Peyer's patch (tissue), 4 donors: ENCODE measurements at regions not wholly inside any gene's neighbourhood (a gene's known extent, or its start where the extent isn't known, plus 50 kb on each side); places are given as distances from the start of the nearest gene placed in this dataset.

Experiments
- DNase-seq, 3 donors: peaks; one replicate each; pipeline ENCODE4 v3.0.0-alpha.2; 2017 to 2019
- H3K27ac ChIP-seq, 4 donors: fragments of 200-600 bp; sonication (generic); one replicate each; pipeline ENCODE4 v1.5.1; 2016 to 2019
- H3K27me3 ChIP-seq, 2 donors: fragments of 200-600 bp; sonication (generic); one replicate each; pipeline ENCODE4 v1.5.1; 2019
- H3K36me3 ChIP-seq, 3 donors: fragments of 200-600 bp; sonication (generic); one replicate each; pipeline ENCODE4 v1.5.1; 2016 to 2019
- H3K4me1 ChIP-seq, 4 donors: fragments of 200-600 bp; sonication (generic); one replicate each; pipeline ENCODE4 v1.5.1; 2016 to 2019
- H3K4me3 ChIP-seq, 4 donors: fragments of 200-600 bp; sonication (generic); 1 replicate in 3 of 4; 2 replicates in 1 of 4; pipeline ENCODE4 v1.5.1; 2016 to 2019; ENCODE audit warnings: mild to moderate bottlenecking in 1 of 4
- H3K9me3 ChIP-seq, 4 donors: fragments of 200-600 bp; sonication (generic); one replicate each; pipeline ENCODE4 v1.5.1; 2016 to 2019; ENCODE audit warnings: mild to moderate bottlenecking in 1 of 4
- POLR2A ChIP-seq, 2 donors: fragments of 450-650 bp; IDR thresholded peaks; one replicate each; pipeline ENCODE4 v1.5.1; 2017; ENCODE audit warnings: antibody characterized with exemption in 2 of 2, mild to moderate bottlenecking in 2 of 2, moderate library complexity in 2 of 2
- TF ChIP-seq, protein P1 (sequence below), 6 experiments: fragments of 450-650 bp in 4 of 6; fragments of 200-600 bp in 2 of 6; sonication (generic) in 1 of 6; IDR thresholded peaks; one replicate each; pipeline ENCODE4 v1.5.1; 2017 to 2019; ENCODE audit warnings: antibody characterized with exemption in 6 of 6, mild to moderate bottlenecking in 3 of 6, moderate library complexity in 1 of 6

DNA sequence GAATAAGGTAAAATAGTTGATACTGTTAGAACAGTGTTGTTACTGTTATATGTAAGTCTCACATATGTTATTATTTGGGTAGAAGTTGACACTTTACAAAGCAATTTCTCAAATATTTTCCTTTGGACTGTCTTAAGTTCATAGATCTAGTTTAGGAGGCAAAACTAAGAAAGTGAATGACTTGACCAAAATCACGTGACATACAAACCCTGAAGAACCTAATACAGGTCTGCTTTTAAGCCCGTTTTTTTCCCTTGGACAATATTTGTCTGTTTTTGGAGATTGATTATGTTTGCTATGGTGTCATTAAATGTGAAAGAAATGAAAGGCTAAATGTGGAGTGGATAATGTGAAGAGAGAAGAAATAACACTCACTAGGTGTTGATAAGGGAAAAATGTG lies 644.9 kb upstream of the PITX2 start:
- TF ChIP-seq, protein P1, sequence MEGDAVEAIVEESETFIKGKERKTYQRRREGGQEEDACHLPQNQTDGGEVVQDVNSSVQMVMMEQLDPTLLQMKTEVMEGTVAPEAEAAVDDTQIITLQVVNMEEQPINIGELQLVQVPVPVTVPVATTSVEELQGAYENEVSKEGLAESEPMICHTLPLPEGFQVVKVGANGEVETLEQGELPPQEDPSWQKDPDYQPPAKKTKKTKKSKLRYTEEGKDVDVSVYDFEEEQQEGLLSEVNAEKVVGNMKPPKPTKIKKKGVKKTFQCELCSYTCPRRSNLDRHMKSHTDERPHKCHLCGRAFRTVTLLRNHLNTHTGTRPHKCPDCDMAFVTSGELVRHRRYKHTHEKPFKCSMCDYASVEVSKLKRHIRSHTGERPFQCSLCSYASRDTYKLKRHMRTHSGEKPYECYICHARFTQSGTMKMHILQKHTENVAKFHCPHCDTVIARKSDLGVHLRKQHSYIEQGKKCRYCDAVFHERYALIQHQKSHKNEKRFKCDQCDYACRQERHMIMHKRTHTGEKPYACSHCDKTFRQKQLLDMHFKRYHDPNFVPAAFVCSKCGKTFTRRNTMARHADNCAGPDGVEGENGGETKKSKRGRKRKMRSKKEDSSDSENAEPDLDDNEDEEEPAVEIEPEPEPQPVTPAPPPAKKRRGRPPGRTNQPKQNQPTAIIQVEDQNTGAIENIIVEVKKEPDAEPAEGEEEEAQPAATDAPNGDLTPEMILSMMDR (IDR thresholded peaks at IDR 0.05), result no peak
- TF ChIP-seq POLR2A (IDR thresholded peaks at IDR 0.05), result no peak
- no peak for DNase-seq
- Histone ChIP-seq H3K27me3 (no peaks in the 10 kb centered on the region), H3K4me3 (no peak overlapping the region), H3K4me1 (no peaks in the 10 kb centered on the region), H3K27ac (no peak overlapping the region), H3K9me3 (no peaks in the 10 kb centered on the region), H3K36me3 (no peaks in the 10 kb centered on the region)

DNA sequence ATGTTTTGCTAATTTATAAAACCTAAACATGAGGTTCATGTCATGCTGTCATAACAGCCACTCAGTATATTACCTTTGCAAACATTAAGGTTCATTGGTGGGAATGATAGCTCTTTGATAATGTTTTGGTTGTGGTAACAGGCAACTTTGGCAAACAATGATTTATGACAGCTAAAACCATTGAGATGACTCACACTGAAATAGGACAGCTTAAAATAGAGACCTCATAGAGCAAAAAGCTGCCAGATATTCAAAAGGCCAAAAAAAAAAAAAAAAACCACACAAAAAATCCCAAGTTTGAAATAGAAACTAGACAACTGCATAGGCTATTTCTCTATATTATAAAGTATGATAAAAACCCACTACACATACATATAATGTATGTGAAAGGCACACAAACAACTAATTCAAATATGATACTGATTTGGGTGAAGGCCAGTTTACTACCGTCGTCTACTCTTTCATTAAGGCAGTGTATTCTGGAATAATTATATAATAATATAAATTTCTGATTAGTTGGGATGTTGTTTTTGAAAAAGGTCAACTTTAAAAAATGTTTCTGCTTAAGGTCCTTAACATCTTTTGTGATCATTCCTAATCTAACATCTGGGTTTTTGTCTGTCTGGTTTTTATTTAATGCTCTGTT lies 646.0 kb upstream of the PITX2 start:
- no peaks in the 10 kb centered on the region for H3K4me1 ChIP-seq
- no peak for DNase-seq
- no peaks in the 10 kb centered on the region for H3K36me3 ChIP-seq
- H3K27ac ChIP-seq, result no peak overlapping the region
- no peaks in the 10 kb centered on the region for H3K9me3 ChIP-seq
- no peak for TF ChIP-seq POLR2A (IDR thresholded peaks at IDR 0.05)
- TF ChIP-seq, protein P1 (IDR thresholded peaks at IDR 0.05), result no peak
- H3K27me3 ChIP-seq, result no peaks in the 10 kb centered on the region
- no peak overlapping the region for H3K4me3 ChIP-seq

DNA sequence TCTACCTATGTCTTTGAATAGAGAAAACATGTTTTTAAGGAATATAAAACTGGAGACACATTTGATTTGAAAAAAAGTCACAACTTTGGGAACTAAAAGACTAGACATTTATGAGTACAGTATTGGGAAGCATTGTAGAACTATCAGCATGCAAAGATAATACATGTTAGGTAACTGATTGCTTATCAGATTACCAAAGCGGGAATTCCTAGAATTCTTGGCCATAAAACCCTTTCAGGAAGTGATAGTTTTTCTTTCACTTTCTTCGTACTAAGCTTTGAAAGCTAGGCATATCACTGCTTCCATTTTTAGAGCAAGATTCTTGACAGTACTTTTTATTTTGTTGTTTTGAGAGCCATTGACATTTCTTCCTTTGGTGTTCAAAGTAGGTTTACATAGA lies 646.6 kb upstream of the PITX2 start:
- Histone ChIP-seq H3K27me3 (no peaks in the 10 kb centered on the region), H3K9me3 (no peaks in the 10 kb centered on the region), H3K36me3 (no peaks in the 10 kb centered on the region), H3K27ac (no peak overlapping the region), H3K4me1 (no peaks in the 10 kb centered on the region), H3K4me3 (no peak overlapping the region)
- no peak for DNase-seq
- TF ChIP-seq, protein P1 (IDR thresholded peaks at IDR 0.05), result no peak
- TF ChIP-seq POLR2A (IDR thresholded peaks at IDR 0.05), result no peak

DNA sequence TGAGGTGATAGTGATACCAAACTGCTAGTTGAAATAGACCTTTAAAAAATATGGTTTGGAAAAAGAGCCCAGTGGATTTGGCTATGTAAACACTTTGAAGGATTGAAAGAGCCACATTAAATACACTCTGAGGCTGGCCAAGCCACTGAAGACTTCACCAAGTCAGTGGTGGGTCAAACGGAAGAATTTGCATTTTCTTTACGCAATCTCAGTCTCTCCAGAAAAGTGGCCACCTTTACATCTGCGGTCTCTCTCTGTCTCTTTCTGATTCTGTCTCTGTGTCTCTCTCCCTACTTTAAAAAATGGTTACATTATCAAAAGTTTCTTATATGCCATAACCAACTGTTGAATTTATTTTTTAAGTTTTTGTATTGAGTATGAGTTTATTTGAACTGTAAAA lies 651.2 kb upstream of the PITX2 start:
- H3K9me3 ChIP-seq, result no peaks in the 10 kb centered on the region
- H3K4me3 ChIP-seq, result no peak overlapping the region
- H3K27me3 ChIP-seq, result no peaks in the 10 kb centered on the region
- H3K4me1 ChIP-seq, result no peaks in the 10 kb centered on the region
- H3K36me3 ChIP-seq, result no peaks in the 10 kb centered on the region
- no peak overlapping the region for H3K27ac ChIP-seq
- no peak for DNase-seq
- no peak for TF ChIP-seq POLR2A (IDR thresholded peaks at IDR 0.05)
- TF ChIP-seq, protein P1 (IDR thresholded peaks at IDR 0.05), result no peak

DNA sequence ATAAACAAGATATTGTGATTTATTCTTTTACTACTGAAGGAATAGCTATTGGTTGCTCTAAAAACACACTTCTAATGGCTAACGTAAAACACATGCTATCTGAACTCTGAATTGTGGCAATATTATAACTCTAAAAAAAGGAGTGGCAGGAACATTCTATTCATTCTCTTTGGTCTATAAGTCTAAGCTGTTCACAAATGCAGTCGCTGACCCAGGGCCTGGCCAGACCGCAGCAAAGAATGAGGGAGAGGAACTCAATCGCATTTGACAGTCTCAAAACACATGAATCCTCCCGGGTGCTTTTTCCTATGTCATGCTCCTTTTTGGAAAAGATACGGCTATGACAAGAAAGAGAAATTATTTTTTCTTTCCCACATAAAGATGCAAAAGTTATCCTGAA lies 651.6 kb upstream of the PITX2 start:
- no peak overlapping the region for H3K27ac ChIP-seq
- H3K4me3 ChIP-seq, result no peak overlapping the region
- H3K36me3 ChIP-seq, result no peaks in the 10 kb centered on the region
- no peak for DNase-seq
- H3K4me1 ChIP-seq, result no peaks in the 10 kb centered on the region
- H3K27me3 ChIP-seq, result no peaks in the 10 kb centered on the region
- no peak for TF ChIP-seq POLR2A (IDR thresholded peaks at IDR 0.05)
- TF ChIP-seq, protein P1 (IDR thresholded peaks at IDR 0.05), result no peak
- H3K9me3 ChIP-seq, result no peaks in the 10 kb centered on the region

DNA sequence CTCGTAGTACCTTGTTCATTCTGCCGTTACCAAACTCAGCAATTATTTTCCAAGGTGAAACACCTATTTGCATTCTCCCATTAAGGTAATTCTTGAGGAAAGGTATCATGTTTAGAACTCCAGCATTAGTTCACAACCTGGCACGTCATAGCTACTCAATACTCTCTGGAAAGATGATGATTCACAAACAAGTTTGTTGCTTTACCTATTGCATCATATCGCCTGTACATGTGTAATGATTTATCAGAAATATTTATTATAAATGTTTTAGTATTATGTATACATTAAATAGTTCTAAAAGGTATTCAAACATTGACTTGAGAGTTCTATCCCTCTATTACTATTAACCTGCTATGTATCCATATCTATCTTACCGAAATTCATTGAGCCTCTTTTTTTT lies 658.3 kb upstream of the PITX2 start:
- Histone ChIP-seq H3K4me3 (no peak overlapping the region), H3K36me3 (no peaks in the 10 kb centered on the region), H3K9me3 (no peaks in the 10 kb centered on the region), H3K4me1 (no peaks in the 10 kb centered on the region), H3K27me3 (no peaks in the 10 kb centered on the region), H3K27ac (no peak overlapping the region)
- no peak for TF ChIP-seq POLR2A (IDR thresholded peaks at IDR 0.05)
- TF ChIP-seq, protein P1 (IDR thresholded peaks at IDR 0.05), result no peak
- no peak for DNase-seq
